ENCODE measurements at regions not wholly inside any gene's neighbourhood (a gene's known extent, or its start where the extent isn't known, plus 50 kb on each side); places are given as distances from the start of the nearest gene placed in this dataset.

- H3K36me3 ChIP-seq (ENCODE audit: control insufficient read depth in 1 of 2, insufficient read depth in 2 of 2, low read length in 2 of 2): no peaks in the 10 kb centered on the region
- H3K9me2 ChIP-seq (ENCODE audit: insufficient read depth): no peaks in the 10 kb centered on the region
- no peaks in the 10 kb centered on the region for H3K4me1 ChIP-seq (ENCODE audit: control insufficient read depth in 1 of 2, insufficient read depth in 2 of 2, low read length in 2 of 2)
- no peak overlapping the region for H3K27ac ChIP-seq (ENCODE audit: low read depth, low read length)
- no peak overlapping the region for H3K4me3 ChIP-seq (replicated peaks in 1 of 2; ENCODE audit: low read depth in 1 of 2, low read length in 2 of 2)
- intact Hi-C loops (cut with micrococcal nuclease): no loop called here
- no peaks in the 10 kb centered on the region for H3K27me3 ChIP-seq (ENCODE audit: insufficient read depth, low read length)
- no peaks in the 10 kb centered on the region for H3K79me2 ChIP-seq (ENCODE audit: insufficient read depth, low read length)
- H3K9ac ChIP-seq (ENCODE audit: low read length): no peak overlapping the region
- no peak for ATAC-seq
- CTCF ChIA-PET: no interaction called here
- no peaks in the 10 kb centered on the region for H3K9me3 ChIP-seq (ENCODE audit: control insufficient read depth in 1 of 2, insufficient read depth in 1 of 2, low read depth in 1 of 2, low read length in 2 of 2)
- no TSS peak for BruUV-seq (replicated peaks)
- TF ChIP-seq CEBPB (IDR thresholded peaks at IDR 0.05; ENCODE audit: low read depth) (no peak), ELF1 (IDR thresholded peaks at IDR 0.05; ENCODE audit: borderline replicate concordance, low read depth) (no peak), EZH2phosphoT487 (IDR thresholded peaks at IDR 0.05; ENCODE audit: borderline replicate concordance) (no peak), RAD21 (IDR thresholded peaks at IDR 0.05; ENCODE audit: low read depth) (no peak), SP1 (IDR thresholded peaks at IDR 0.05; ENCODE audit: low read depth) (no peak)
- TF ChIP-seq, protein P1, sequence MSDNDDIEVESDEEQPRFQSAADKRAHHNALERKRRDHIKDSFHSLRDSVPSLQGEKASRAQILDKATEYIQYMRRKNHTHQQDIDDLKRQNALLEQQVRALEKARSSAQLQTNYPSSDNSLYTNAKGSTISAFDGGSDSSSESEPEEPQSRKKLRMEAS (IDR thresholded peaks at IDR 0.05): no peak
- RAD21 ChIA-PET (ENCODE audit: low non-redundant PET in 1 of 2, low total read pairs in 2 of 2, uncharacterized antibody in 2 of 2, unreplicated experiment in 2 of 2): no interaction called here
- no peaks in the 10 kb centered on the region for H4K20me1 ChIP-seq (ENCODE audit: insufficient read depth)
- H2AFZ ChIP-seq (ENCODE audit: low read depth, low read length, poor library complexity, severe bottlenecking): no peak overlapping the region
- no peak for DNase-seq (ENCODE audit: low read depth, low spot score)
- POLR2A ChIA-PET: no interaction called here
- H3K4me2 ChIP-seq (ENCODE audit: low read length): no peak overlapping the region
These were observed 382.9 kb downstream of the MAN2A1 start for GRCh38 chr5:110072651-110073050.

DNA sequence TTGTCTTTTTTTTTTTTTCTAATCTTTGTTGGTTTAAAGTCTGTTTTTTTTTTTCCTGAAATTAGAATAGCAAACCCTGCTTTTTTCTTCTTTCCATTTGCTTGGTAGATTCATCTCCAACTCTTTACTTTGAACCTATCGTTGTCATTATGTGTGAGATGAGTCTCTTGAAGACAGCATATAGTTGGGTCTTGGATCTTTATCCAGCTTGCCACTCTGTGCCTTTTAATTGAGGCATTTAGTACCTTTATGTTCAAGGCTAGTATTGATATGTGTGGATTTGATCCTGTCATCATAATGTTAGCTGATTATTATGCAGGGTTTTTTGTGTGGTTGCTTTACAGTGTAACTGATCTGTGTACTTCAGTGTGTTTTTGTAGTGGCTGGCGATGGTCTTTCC, 383.8 kb downstream of the MAN2A1 start:
- Histone ChIP-seq H3K9ac (ENCODE audit: low read length) (no peak overlapping the region), H3K9me3 (ENCODE audit: control insufficient read depth in 1 of 2, insufficient read depth in 1 of 2, low read depth in 1 of 2, low read length in 2 of 2) (no peaks in the 10 kb centered on the region), H3K79me2 (ENCODE audit: insufficient read depth, low read length) (no peaks in the 10 kb centered on the region), H3K27ac (ENCODE audit: low read depth, low read length) (no peak overlapping the region), H3K36me3 (ENCODE audit: control insufficient read depth in 1 of 2, insufficient read depth in 2 of 2, low read length in 2 of 2) (no peaks in the 10 kb centered on the region), H3K4me1 (ENCODE audit: control insufficient read depth in 1 of 2, insufficient read depth in 2 of 2, low read length in 2 of 2) (no peaks in the 10 kb centered on the region), H3K9me2 (ENCODE audit: insufficient read depth) (no peaks in the 10 kb centered on the region), H3K4me3 (replicated peaks in 1 of 2; ENCODE audit: low read depth in 1 of 2, low read length in 2 of 2) (no peak overlapping the region), H2AFZ (ENCODE audit: low read depth, low read length, poor library complexity, severe bottlenecking) (no peak overlapping the region), H3K4me2 (ENCODE audit: low read length) (no peak overlapping the region), H4K20me1 (ENCODE audit: insufficient read depth) (no peaks in the 10 kb centered on the region), H3K27me3 (ENCODE audit: insufficient read depth, low read length) (no peaks in the 10 kb centered on the region)
- ChIA-PET CTCF (no interaction called here), RAD21 (ENCODE audit: low non-redundant PET in 1 of 2, low total read pairs in 2 of 2, uncharacterized antibody in 2 of 2, unreplicated experiment in 2 of 2) (no interaction called here), POLR2A (no interaction called here)
- BruUV-seq (replicated peaks): no TSS peak
- intact Hi-C loops (cut with micrococcal nuclease): no loop called here
- DNase-seq (ENCODE audit: low read depth, low spot score) (no peak), ATAC-seq (no peak)
- TF ChIP-seq CTCF (IDR thresholded peaks at IDR 0.05 in 2 of 3, conservative IDR thresholded peaks at IDR 0.05 in 1 of 3; ENCODE audit: borderline replicate concordance in 1 of 3, insufficient read depth in 1 of 3, low read depth in 2 of 3, low read length in 2 of 3): no peak
- TF ChIP-seq, protein P2, sequence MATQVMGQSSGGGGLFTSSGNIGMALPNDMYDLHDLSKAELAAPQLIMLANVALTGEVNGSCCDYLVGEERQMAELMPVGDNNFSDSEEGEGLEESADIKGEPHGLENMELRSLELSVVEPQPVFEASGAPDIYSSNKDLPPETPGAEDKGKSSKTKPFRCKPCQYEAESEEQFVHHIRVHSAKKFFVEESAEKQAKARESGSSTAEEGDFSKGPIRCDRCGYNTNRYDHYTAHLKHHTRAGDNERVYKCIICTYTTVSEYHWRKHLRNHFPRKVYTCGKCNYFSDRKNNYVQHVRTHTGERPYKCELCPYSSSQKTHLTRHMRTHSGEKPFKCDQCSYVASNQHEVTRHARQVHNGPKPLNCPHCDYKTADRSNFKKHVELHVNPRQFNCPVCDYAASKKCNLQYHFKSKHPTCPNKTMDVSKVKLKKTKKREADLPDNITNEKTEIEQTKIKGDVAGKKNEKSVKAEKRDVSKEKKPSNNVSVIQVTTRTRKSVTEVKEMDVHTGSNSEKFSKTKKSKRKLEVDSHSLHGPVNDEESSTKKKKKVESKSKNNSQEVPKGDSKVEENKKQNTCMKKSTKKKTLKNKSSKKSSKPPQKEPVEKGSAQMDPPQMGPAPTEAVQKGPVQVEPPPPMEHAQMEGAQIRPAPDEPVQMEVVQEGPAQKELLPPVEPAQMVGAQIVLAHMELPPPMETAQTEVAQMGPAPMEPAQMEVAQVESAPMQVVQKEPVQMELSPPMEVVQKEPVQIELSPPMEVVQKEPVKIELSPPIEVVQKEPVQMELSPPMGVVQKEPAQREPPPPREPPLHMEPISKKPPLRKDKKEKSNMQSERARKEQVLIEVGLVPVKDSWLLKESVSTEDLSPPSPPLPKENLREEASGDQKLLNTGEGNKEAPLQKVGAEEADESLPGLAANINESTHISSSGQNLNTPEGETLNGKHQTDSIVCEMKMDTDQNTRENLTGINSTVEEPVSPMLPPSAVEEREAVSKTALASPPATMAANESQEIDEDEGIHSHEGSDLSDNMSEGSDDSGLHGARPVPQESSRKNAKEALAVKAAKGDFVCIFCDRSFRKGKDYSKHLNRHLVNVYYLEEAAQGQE (IDR thresholded peaks at IDR 0.05; ENCODE audit: low read depth): no peak
- no peak for TF ChIP-seq ATF3 (IDR thresholded peaks at IDR 0.05)
- TF ChIP-seq YY1 (IDR thresholded peaks at IDR 0.05; ENCODE audit: extremely low read depth, insufficient replicate concordance, low read depth, low read length): no peak
- TF ChIP-seq EGR1 (IDR thresholded peaks at IDR 0.05; ENCODE audit: low read depth): no peak
- TF ChIP-seq SP1 (IDR thresholded peaks at IDR 0.05; ENCODE audit: low read depth): no peak
- TF ChIP-seq POLR2A (IDR thresholded peaks at IDR 0.05; ENCODE audit: borderline replicate concordance, extremely low read depth, insufficient read depth, insufficient read length): no peak
- no peak for TF ChIP-seq CEBPB (IDR thresholded peaks at IDR 0.05; ENCODE audit: low read depth)
- TF ChIP-seq RAD21 (IDR thresholded peaks at IDR 0.05; ENCODE audit: low read depth): no peak
- no peak for TF ChIP-seq FOSL1 (IDR thresholded peaks at IDR 0.05; ENCODE audit: low read depth)
- no peak for TF ChIP-seq JUND (IDR thresholded peaks at IDR 0.05)
